Kidney tubule cell (primary cell): ENCODE measurements at regions not wholly inside any gene's neighbourhood (a gene's known extent, or its start where the extent isn't known, plus 50 kb on each side); places are given as distances from the start of the nearest gene placed in this dataset.

Experiments
- DNase-seq: peaks from one replicate; pipeline ENCODE4 v3.0.0-alpha.2; 2018; ENCODE audit warnings: low spot score

GRCh38 chr6:94372229-94372628 is 952.9 kb upstream of the EPHA7 start:
- DNase-seq, result no peak

- no peak for DNase-seq
These were observed 948.0 kb upstream of the EPHA7 start for GRCh38 chr6:94367316-94367715.

GRCh38 chr6:94362061-94362864 is 942.9 kb upstream of the EPHA7 start:
- no peak for DNase-seq

- DNase-seq, result no peak
These were observed 942.1 kb upstream of the EPHA7 start for GRCh38 chr6:94361304-94362060.

- peak; percentile 5 for DNase-seq
These were observed 938.1 kb upstream of the EPHA7 start for GRCh38 chr6:94357381-94357980.

GRCh38 chr6:94350833-94351232 is 931.5 kb upstream of the EPHA7 start:
- DNase-seq, result no peak

- DNase-seq, result no peak
These were observed 929.9 kb upstream of the EPHA7 start for GRCh38 chr6:94349227-94349626.

- DNase-seq, result no peak
These were observed 925.5 kb upstream of the EPHA7 start for GRCh38 chr6:94344866-94345265.

- no peak for DNase-seq
These were observed 921.8 kb upstream of the EPHA7 start for GRCh38 chr6:94341173-94341572.

GRCh38 chr6:94323853-94324252 is 904.5 kb upstream of the EPHA7 start:
- DNase-seq, result peak; percentile 9

- DNase-seq, result no peak
These were observed 881.2 kb upstream of the EPHA7 start for GRCh38 chr6:94300424-94301144.

- DNase-seq, result no peak
These were observed 869.8 kb upstream of the EPHA7 start for GRCh38 chr6:94289131-94289530.

GRCh38 chr6:94278146-94278545 is 858.8 kb upstream of the EPHA7 start:
- no peak for DNase-seq

- DNase-seq, result no peak
These were observed 853.0 kb upstream of the EPHA7 start for GRCh38 chr6:94272327-94272726.

- DNase-seq, result peak; percentile 2
These were observed 851.0 kb upstream of the EPHA7 start for GRCh38 chr6:94270091-94270948.

- peak; percentile 47 for DNase-seq
These were observed 849.9 kb upstream of the EPHA7 start for GRCh38 chr6:94269256-94269655.

- no peak for DNase-seq
These were observed 841.4 kb upstream of the EPHA7 start for GRCh38 chr6:94260765-94261164.

- peak; percentile 3 for DNase-seq
These were observed 835.3 kb upstream of the EPHA7 start for GRCh38 chr6:94254689-94255088.

- no peak for DNase-seq
These were observed 832.5 kb upstream of the EPHA7 start for GRCh38 chr6:94251878-94252277.

- DNase-seq, result no peak
These were observed 826.0 kb upstream of the EPHA7 start for GRCh38 chr6:94245395-94245794.

- no peak for DNase-seq
These were observed 819.5 kb upstream of the EPHA7 start for GRCh38 chr6:94238868-94239267.
